CD4-positive, alpha-beta T cell (primary cell): ENCODE measurements at regions not wholly inside any gene's neighbourhood (a gene's known extent, or its start where the extent isn't known, plus 50 kb on each side); places are given as distances from the start of the nearest gene placed in this dataset.

ENCODE experiments used
- ATAC-seq: fragments of 200-7000 bp; cut with Tn5 transposase; one replicate; pipeline ENCODE4 v1.10.0; 2022; ENCODE audit warnings: mild to moderate bottlenecking; ENCODE audit not compliant: poor library complexity
- CTCF ChIA-PET: fragments of 350-600 bp; sonication (Branson Sonifier 250); formaldehyde crosslinking; loops from one replicate; lab custom pipeline; 2021; ENCODE audit warnings: antibody characterized with exemption, inconsistent platforms; lab: Charles Lee
- POLR2A ChIA-PET: fragments of 350-600 bp; sonication (Branson Sonifier 250); formaldehyde crosslinking; loops from one replicate; lab custom pipeline; 2021; ENCODE audit warnings: antibody characterized with exemption, inconsistent platforms; lab: Charles Lee
- DNase-seq, 14 experiments: peaks; one replicate each; pipeline ENCODE4 v3.0.0-alpha.2; 2013 to 2020; ENCODE audit warnings: mixed read lengths in 2 of 14
- H3K27ac ChIP-seq, 2 donors: one replicate each; pipeline versions ENCODE4 v1.5.1 to v1.7.0; 2013; ENCODE audit warnings: low read length in 2 of 2, low read depth in 1 of 2, mild to moderate bottlenecking in 1 of 2
- H3K27me3 ChIP-seq, 2 experiments: 1 replicate in 1 of 2; 2 replicates in 1 of 2; pipeline versions ENCODE4 v1.6.1 to v1.7.0; 2013; ENCODE audit warnings: low read length in 2 of 2, control low read depth in 1 of 2, mild to moderate bottlenecking in 1 of 2, moderate library complexity in 1 of 2; ENCODE audit not compliant: insufficient read depth in 2 of 2, control insufficient read depth in 1 of 2
- H3K36me3 ChIP-seq: one replicate; pipeline ENCODE4 v1.6.1; 2013; ENCODE audit warnings: low read length, control low read depth; ENCODE audit not compliant: insufficient read depth
- H3K4me1 ChIP-seq: one replicate; pipeline ENCODE4 v1.6.1; 2013; ENCODE audit warnings: low read length, control low read depth; ENCODE audit not compliant: insufficient read depth
- H3K4me3 ChIP-seq: one replicate; pipeline ENCODE4 v1.5.1; 2013; ENCODE audit warnings: mild to moderate bottlenecking, low read length, moderate library complexity
- H3K9me3 ChIP-seq, 2 experiments: 1 replicate in 1 of 2; 2 replicates in 1 of 2; pipeline versions ENCODE4 v1.6.1 to v1.7.0; 2013; ENCODE audit warnings: low read length in 2 of 2, mild to moderate bottlenecking in 2 of 2, control low read depth in 1 of 2, moderate library complexity in 1 of 2; ENCODE audit not compliant: control insufficient read depth in 1 of 2, insufficient read depth in 1 of 2
- H3K27ac Mint-ChIP-seq: one replicate; pipeline ENCODE4 v1.8.0; 2020; ENCODE audit warnings: mixed read lengths
- H3K27me3 Mint-ChIP-seq: one replicate; pipeline ENCODE4 v1.8.0; 2021; ENCODE audit warnings: mixed read lengths
- H3K36me3 Mint-ChIP-seq: one replicate; pipeline ENCODE4 v1.8.0; 2021; ENCODE audit warnings: low read depth, mixed read lengths
- H3K4me1 Mint-ChIP-seq: one replicate; pipeline ENCODE4 v1.8.0; 2021; ENCODE audit warnings: low read depth, mixed read lengths
- H3K4me3 Mint-ChIP-seq: one replicate; pipeline ENCODE4 v1.8.0; 2020; ENCODE audit warnings: mild to moderate bottlenecking, mixed read lengths
- H3K9me3 Mint-ChIP-seq: one replicate; pipeline ENCODE4 v1.8.0; 2020; ENCODE audit warnings: mixed read lengths
- CTCF ChIP-seq: fragments of 200-600 bp; IDR thresholded peaks from one replicate; pipeline ENCODE4 v1.8.0; 2022; ENCODE audit warnings: antibody characterized with exemption, mild to moderate bottlenecking
- intact Hi-C, 2 experiments: fragments of 100-400 bp; cut with DNase I in 1 of 2; cut with micrococcal nuclease in 1 of 2; formaldehyde crosslinking; loops; one replicate each; pipeline versions ENCODE4 v1.15.1 to v1.9.0; 2023 to 2025; cut with DNase I, micrococcal nuclease

GRCh38 chr22:48545987-48546386 lies 1281.7 kb downstream of the BRD1 start:
- no peak for ATAC-seq
- Histone ChIP-seq H3K27me3 (no peaks in the 10 kb centered on the region), H3K4me3 (no peak overlapping the region), H3K27ac (no peak overlapping the region), H3K9me3 (peaks cover 0 to 16% of the 10 kb centered on the region in 2 experiments), H3K4me1 (no peaks in the 10 kb centered on the region), H3K36me3 (no peaks in the 10 kb centered on the region)
- ChIA-PET CTCF (no interaction called here), POLR2A (no interaction called here)
- H3K4me1 Mint-ChIP-seq: no peaks in the 10 kb centered on the region
- H3K9me3 Mint-ChIP-seq: no peaks in the 10 kb centered on the region
- no peaks in the 10 kb centered on the region for H3K36me3 Mint-ChIP-seq
- no peaks in the 10 kb centered on the region for H3K27me3 Mint-ChIP-seq
- H3K27ac Mint-ChIP-seq: no peak overlapping the region
- no peak for DNase-seq
- TF ChIP-seq CTCF: no peak
- intact Hi-C loops: no loop called here
- no peak overlapping the region for H3K4me3 Mint-ChIP-seq

- intact Hi-C loops: no loop called here
- no peak overlapping the region for H3K4me3 ChIP-seq
- peaks cover 0 to 19% of the 10 kb centered on the region in 2 experiments for H3K9me3 ChIP-seq
- no peaks in the 10 kb centered on the region for H3K4me1 ChIP-seq
- no peaks in the 10 kb centered on the region for H3K36me3 ChIP-seq
- Mint-ChIP-seq H3K9me3 (no peaks in the 10 kb centered on the region), H3K36me3 (no peaks in the 10 kb centered on the region), H3K27ac (no peak overlapping the region), H3K27me3 (no peaks in the 10 kb centered on the region), H3K4me1 (no peaks in the 10 kb centered on the region), H3K4me3 (no peak overlapping the region)
- ChIA-PET POLR2A (no interaction called here), CTCF (no interaction called here)
- H3K27ac ChIP-seq: no peak overlapping the region
- no peak for TF ChIP-seq CTCF
- H3K27me3 ChIP-seq: no peaks in the 10 kb centered on the region
- DNase-seq: no peak
- ATAC-seq: no peak
These were observed 1286.1 kb downstream of the BRD1 start for GRCh38 chr22:48541401-48542098.

GRCh38 chr22:48539261-48539660 lies 1288.4 kb downstream of the BRD1 start:
- H3K4me3 ChIP-seq: no peak overlapping the region
- Mint-ChIP-seq H3K4me1 (no peaks in the 10 kb centered on the region), H3K9me3 (no peaks in the 10 kb centered on the region), H3K36me3 (no peaks in the 10 kb centered on the region), H3K27me3 (no peaks in the 10 kb centered on the region), H3K27ac (no peak overlapping the region), H3K4me3 (no peak overlapping the region)
- no peak overlapping the region for H3K27ac ChIP-seq
- ATAC-seq (no peak), DNase-seq (no peak)
- H3K9me3 ChIP-seq: peaks cover 0 to 25% of the 10 kb centered on the region in 2 experiments
- POLR2A ChIA-PET: no interaction called here
- H3K4me1 ChIP-seq: no peaks in the 10 kb centered on the region
- intact Hi-C loops: no loop called here
- no peaks in the 10 kb centered on the region for H3K27me3 ChIP-seq
- no peaks in the 10 kb centered on the region for H3K36me3 ChIP-seq
- TF ChIP-seq CTCF: no peak
- CTCF ChIA-PET: no interaction called here
